Inferior parietal cortex (tissue), 1 donor: ENCODE measurements at regions not wholly inside any gene's neighbourhood (a gene's known extent, or its start where the extent isn't known, plus 50 kb on each side); places are given as distances from the start of the nearest gene placed in this dataset.

Experiments used
- DNase-seq: peaks from one replicate; pipeline ENCODE4 v3.0.0-alpha.2; 2016; ENCODE audit errors: extremely low spot score

- no peak for DNase-seq
These were observed 61.6 kb downstream of the CCR1 start for GRCh38 chr3:46146548-46146947.

GRCh38 chr3:46146021-46146420, 62.1 kb downstream of the CCR1 start:
- no peak for DNase-seq

- DNase-seq: no peak
These were observed 63.0 kb downstream of the CCR1 start for GRCh38 chr3:46145147-46145546.

- DNase-seq: peak; percentile 31
These were observed 64.1 kb downstream of the CCR1 start for GRCh38 chr3:46143951-46144473.

GRCh38 chr3:46141813-46142212, 66.3 kb downstream of the CCR1 start:
- no peak for DNase-seq

GRCh38 chr3:46138581-46138980, 69.5 kb downstream of the CCR1 start:
- no peak for DNase-seq

- no peak for DNase-seq
These were observed 72.6 kb downstream of the CCR1 start for GRCh38 chr3:46135475-46135874.

GRCh38 chr3:46133285-46133684, 74.8 kb downstream of the CCR1 start:
- DNase-seq: no peak

GRCh38 chr3:46132565-46132964, 75.5 kb downstream of the CCR1 start:
- no peak for DNase-seq

- no peak for DNase-seq
These were observed 76.1 kb downstream of the CCR1 start for GRCh38 chr3:46131884-46132450.

GRCh38 chr3:46130631-46131310, 77.3 kb downstream of the CCR1 start:
- DNase-seq: no peak

- no peak for DNase-seq
These were observed 78.4 kb downstream of the CCR1 start for GRCh38 chr3:46129588-46130272.

GRCh38 chr3:46127503-46127902, 80.6 kb downstream of the CCR1 start:
- DNase-seq: no peak

GRCh38 chr3:46124216-46125177, 83.6 kb downstream of the CCR1 start:
- no peak for DNase-seq

GRCh38 chr3:46123646-46124045, 84.5 kb downstream of the CCR1 start:
- DNase-seq: no peak

GRCh38 chr3:46122091-46122490, 86.0 kb downstream of the CCR1 start:
- no peak for DNase-seq

- DNase-seq: no peak
These were observed 87.1 kb downstream of the CCR1 start for GRCh38 chr3:46120983-46121382.

GRCh38 chr3:46119709-46120498, 88.2 kb downstream of the CCR1 start:
- no peak for DNase-seq

- no peak for DNase-seq
These were observed 88.9 kb downstream of the CCR1 start for GRCh38 chr3:46119253-46119652.

GRCh38 chr3:46116996-46117395, 89.7 kb upstream of the XCR1 start:
- no peak for DNase-seq
